PFSK-1 (cell line): ENCODE measurements at regions not wholly inside any gene's neighbourhood (a gene's known extent, or its start where the extent isn't known, plus 50 kb on each side); places are given as distances from the start of the nearest gene placed in this dataset.

ENCODE experiments used
- FOXP2 ChIP-seq: optimal IDR thresholded peaks from 2 replicates; pipeline ENCODE3; 2011; ENCODE audit warnings: borderline replicate concordance, control low read depth, inconsistent platforms; ENCODE audit not compliant: insufficient read depth; ENCODE audit errors: extremely low read length, extremely low read depth
- POLR2AphosphoS5 ChIP-seq: IDR thresholded peaks from 2 replicates; pipeline ENCODE4 v1.6.1; 2012; ENCODE audit warnings: low read depth, mild to moderate bottlenecking, control low read depth, low read length, moderate library complexity
- REST ChIP-seq, 2 experiments: IDR thresholded peaks; 2 replicates each; pipeline versions ENCODE4 v1.6.1 to v1.8.0; 2011 to 2012; ENCODE audit warnings: low read depth in 2 of 2, low read length in 2 of 2, control low read depth in 1 of 2, inconsistent platforms in 1 of 2, mild to moderate bottlenecking in 1 of 2, moderate library complexity in 1 of 2; ENCODE audit not compliant: insufficient read depth in 1 of 2
- SIN3A ChIP-seq: IDR thresholded peaks from 2 replicates; pipeline ENCODE4 v1.6.1; 2012; ENCODE audit warnings: mild to moderate bottlenecking, low read length, moderate library complexity, borderline replicate concordance; ENCODE audit not compliant: insufficient read depth
- TAF1 ChIP-seq: IDR thresholded peaks from 2 replicates; pipeline ENCODE4 v1.6.1; 2012; ENCODE audit warnings: low read length, control low read depth, borderline replicate concordance; ENCODE audit not compliant: insufficient read depth

DNA sequence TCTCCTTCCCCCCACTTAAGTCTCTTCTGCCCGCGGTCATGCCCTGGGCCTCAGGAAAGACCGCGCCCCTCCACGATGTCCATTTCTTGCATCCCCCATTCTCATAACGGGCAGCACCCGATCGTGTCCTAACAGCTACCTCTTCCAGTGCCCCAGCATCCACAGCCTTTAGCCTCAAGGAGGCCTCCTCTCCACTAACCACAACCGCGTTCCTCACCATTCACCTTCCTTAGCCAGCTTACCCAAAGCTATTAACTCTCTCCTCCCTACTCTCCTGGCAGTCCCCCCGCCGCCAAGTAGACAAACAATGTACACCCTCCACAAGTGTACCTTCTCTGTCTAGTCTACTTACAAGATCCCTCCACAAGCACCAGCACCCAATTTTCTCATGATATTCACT lies 58.6 kb upstream of the PAGE5 start:
- no peak for TF ChIP-seq POLR2AphosphoS5
- no peak for TF ChIP-seq REST (IDR thresholded peaks at IDR 0.05; ENCODE audit: insufficient read depth in 1 of 2, low read depth in 2 of 2, low read length in 2 of 2)
- no peak for TF ChIP-seq SIN3A
- TF ChIP-seq TAF1: no peak
- TF ChIP-seq FOXP2: no peak
